CD4-positive, alpha-beta T cell (primary cell): ENCODE measurements at regions not wholly inside any gene's neighbourhood (a gene's known extent, or its start where the extent isn't known, plus 50 kb on each side); places are given as distances from the start of the nearest gene placed in this dataset.

ENCODE experiments used
- ATAC-seq: fragments of 200-7000 bp; cut with Tn5 transposase; one replicate; pipeline ENCODE4 v1.10.0; 2022; ENCODE audit warnings: mild to moderate bottlenecking; ENCODE audit not compliant: poor library complexity
- CTCF ChIA-PET: fragments of 350-600 bp; sonication (Branson Sonifier 250); formaldehyde crosslinking; loops from one replicate; lab custom pipeline; 2021; ENCODE audit warnings: antibody characterized with exemption, inconsistent platforms; lab: Charles Lee
- POLR2A ChIA-PET: fragments of 350-600 bp; sonication (Branson Sonifier 250); formaldehyde crosslinking; loops from one replicate; lab custom pipeline; 2021; ENCODE audit warnings: antibody characterized with exemption, inconsistent platforms; lab: Charles Lee
- DNase-seq, 14 experiments: peaks; one replicate each; pipeline ENCODE4 v3.0.0-alpha.2; 2013 to 2020; ENCODE audit warnings: mixed read lengths in 2 of 14
- H3K27ac ChIP-seq, 2 donors: one replicate each; pipeline versions ENCODE4 v1.5.1 to v1.7.0; 2013; ENCODE audit warnings: low read length in 2 of 2, low read depth in 1 of 2, mild to moderate bottlenecking in 1 of 2
- H3K27me3 ChIP-seq, 2 experiments: 1 replicate in 1 of 2; 2 replicates in 1 of 2; pipeline versions ENCODE4 v1.6.1 to v1.7.0; 2013; ENCODE audit warnings: low read length in 2 of 2, control low read depth in 1 of 2, mild to moderate bottlenecking in 1 of 2, moderate library complexity in 1 of 2; ENCODE audit not compliant: insufficient read depth in 2 of 2, control insufficient read depth in 1 of 2
- H3K36me3 ChIP-seq: one replicate; pipeline ENCODE4 v1.6.1; 2013; ENCODE audit warnings: low read length, control low read depth; ENCODE audit not compliant: insufficient read depth
- H3K4me1 ChIP-seq: one replicate; pipeline ENCODE4 v1.6.1; 2013; ENCODE audit warnings: low read length, control low read depth; ENCODE audit not compliant: insufficient read depth
- H3K4me3 ChIP-seq: one replicate; pipeline ENCODE4 v1.5.1; 2013; ENCODE audit warnings: mild to moderate bottlenecking, low read length, moderate library complexity
- H3K9me3 ChIP-seq, 2 experiments: 1 replicate in 1 of 2; 2 replicates in 1 of 2; pipeline versions ENCODE4 v1.6.1 to v1.7.0; 2013; ENCODE audit warnings: low read length in 2 of 2, mild to moderate bottlenecking in 2 of 2, control low read depth in 1 of 2, moderate library complexity in 1 of 2; ENCODE audit not compliant: control insufficient read depth in 1 of 2, insufficient read depth in 1 of 2
- H3K27ac Mint-ChIP-seq: one replicate; pipeline ENCODE4 v1.8.0; 2020; ENCODE audit warnings: mixed read lengths
- H3K27me3 Mint-ChIP-seq: one replicate; pipeline ENCODE4 v1.8.0; 2021; ENCODE audit warnings: mixed read lengths
- H3K36me3 Mint-ChIP-seq: one replicate; pipeline ENCODE4 v1.8.0; 2021; ENCODE audit warnings: low read depth, mixed read lengths
- H3K4me1 Mint-ChIP-seq: one replicate; pipeline ENCODE4 v1.8.0; 2021; ENCODE audit warnings: low read depth, mixed read lengths
- H3K4me3 Mint-ChIP-seq: one replicate; pipeline ENCODE4 v1.8.0; 2020; ENCODE audit warnings: mild to moderate bottlenecking, mixed read lengths
- H3K9me3 Mint-ChIP-seq: one replicate; pipeline ENCODE4 v1.8.0; 2020; ENCODE audit warnings: mixed read lengths
- intact Hi-C, 2 experiments: fragments of 100-400 bp; cut with DNase I in 1 of 2; cut with micrococcal nuclease in 1 of 2; formaldehyde crosslinking; loops; one replicate each; pipeline versions ENCODE4 v1.15.1 to v1.9.0; 2023 to 2025; cut with DNase I, micrococcal nuclease
- TF ChIP-seq, protein P1 (sequence below): fragments of 200-600 bp; IDR thresholded peaks from one replicate; pipeline ENCODE4 v1.8.0; 2022; ENCODE audit warnings: antibody characterized with exemption, mild to moderate bottlenecking

DNA sequence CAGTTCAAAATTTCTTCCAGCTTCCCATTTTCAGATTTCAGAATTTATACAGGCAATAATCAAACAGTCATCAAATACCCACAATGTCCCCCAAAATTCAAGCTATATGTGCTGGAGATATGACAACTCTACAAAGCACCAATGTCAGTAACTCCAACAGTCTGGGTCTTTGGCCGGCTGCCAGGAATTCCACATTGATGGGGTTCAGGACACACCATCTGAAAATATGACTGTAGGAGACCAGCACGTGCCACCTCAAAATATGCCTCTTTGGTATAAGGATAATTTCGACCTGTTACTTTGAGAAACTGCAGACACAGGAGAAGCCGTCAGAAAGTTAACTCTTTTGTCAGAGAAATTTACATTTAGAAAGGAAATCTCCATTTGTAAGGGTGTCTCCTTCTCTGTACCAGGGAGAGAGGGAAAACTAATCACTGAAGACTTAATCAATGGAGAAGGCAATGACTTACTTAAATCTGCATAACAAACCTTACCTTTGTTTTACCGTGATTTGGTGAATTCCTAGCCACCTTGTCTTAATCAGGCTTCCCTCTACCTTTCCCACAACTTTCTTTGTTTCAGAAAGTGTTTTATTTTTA, 594.3 kb upstream of the CDH5 start:
- no peak overlapping the region for H3K4me3 ChIP-seq
- ChIA-PET CTCF (no interaction called here), POLR2A (no interaction called here)
- DNase-seq (no peak), ATAC-seq (no peak)
- TF ChIP-seq, protein P1, sequence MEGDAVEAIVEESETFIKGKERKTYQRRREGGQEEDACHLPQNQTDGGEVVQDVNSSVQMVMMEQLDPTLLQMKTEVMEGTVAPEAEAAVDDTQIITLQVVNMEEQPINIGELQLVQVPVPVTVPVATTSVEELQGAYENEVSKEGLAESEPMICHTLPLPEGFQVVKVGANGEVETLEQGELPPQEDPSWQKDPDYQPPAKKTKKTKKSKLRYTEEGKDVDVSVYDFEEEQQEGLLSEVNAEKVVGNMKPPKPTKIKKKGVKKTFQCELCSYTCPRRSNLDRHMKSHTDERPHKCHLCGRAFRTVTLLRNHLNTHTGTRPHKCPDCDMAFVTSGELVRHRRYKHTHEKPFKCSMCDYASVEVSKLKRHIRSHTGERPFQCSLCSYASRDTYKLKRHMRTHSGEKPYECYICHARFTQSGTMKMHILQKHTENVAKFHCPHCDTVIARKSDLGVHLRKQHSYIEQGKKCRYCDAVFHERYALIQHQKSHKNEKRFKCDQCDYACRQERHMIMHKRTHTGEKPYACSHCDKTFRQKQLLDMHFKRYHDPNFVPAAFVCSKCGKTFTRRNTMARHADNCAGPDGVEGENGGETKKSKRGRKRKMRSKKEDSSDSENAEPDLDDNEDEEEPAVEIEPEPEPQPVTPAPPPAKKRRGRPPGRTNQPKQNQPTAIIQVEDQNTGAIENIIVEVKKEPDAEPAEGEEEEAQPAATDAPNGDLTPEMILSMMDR, result no peak
- Mint-ChIP-seq H3K27me3 (no peaks in the 10 kb centered on the region), H3K4me3 (no peak overlapping the region), H3K27ac (no peak overlapping the region), H3K36me3 (no peaks in the 10 kb centered on the region), H3K9me3 (peaks cover 5% of the 10 kb centered on the region), H3K4me1 (no peaks in the 10 kb centered on the region)
- intact Hi-C loops, result no loop called here
- H3K27me3 ChIP-seq, result no peaks in the 10 kb centered on the region
- H3K36me3 ChIP-seq, result no peaks in the 10 kb centered on the region
- H3K9me3 ChIP-seq, result peaks cover 0 to 7% of the 10 kb centered on the region in 2 experiments
- H3K27ac ChIP-seq, result no peak overlapping the region
- no peaks in the 10 kb centered on the region for H3K4me1 ChIP-seq

DNA sequence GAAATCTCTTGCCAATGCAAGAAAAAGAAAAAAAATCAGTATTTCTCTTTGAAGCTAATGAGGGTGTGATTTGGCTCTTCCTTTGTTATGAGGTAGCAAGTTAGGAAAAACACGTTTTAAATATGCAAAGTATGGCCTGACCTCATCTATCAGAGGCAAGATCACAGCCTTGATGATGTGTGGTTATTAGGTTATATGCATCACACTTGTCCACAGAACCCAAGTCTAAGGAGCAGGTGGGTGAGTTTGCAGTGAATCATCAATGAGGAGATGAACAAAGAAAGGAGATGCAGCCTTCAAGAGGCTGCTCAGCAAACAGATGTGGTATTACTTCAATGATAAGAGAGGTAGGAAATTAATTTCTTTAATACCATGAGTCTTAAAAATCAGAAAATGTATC, 594.8 kb upstream of the CDH5 start:
- CTCF ChIA-PET, result no interaction called here
- no peaks in the 10 kb centered on the region for H3K36me3 Mint-ChIP-seq
- intact Hi-C loops, result no loop called here
- no peaks in the 10 kb centered on the region for H3K36me3 ChIP-seq
- H3K9me3 Mint-ChIP-seq, result peaks cover 5% of the 10 kb centered on the region
- ATAC-seq (no peak), DNase-seq (no peak)
- POLR2A ChIA-PET, result no interaction called here
- H3K4me1 ChIP-seq, result no peaks in the 10 kb centered on the region
- H3K9me3 ChIP-seq, result peaks cover 0 to 10% of the 10 kb centered on the region in 2 experiments
- TF ChIP-seq, protein P1, result no peak
- H3K27me3 Mint-ChIP-seq, result no peaks in the 10 kb centered on the region
- H3K27ac Mint-ChIP-seq, result no peak overlapping the region
- no peak overlapping the region for H3K4me3 Mint-ChIP-seq
- no peaks in the 10 kb centered on the region for H3K27me3 ChIP-seq
- no peaks in the 10 kb centered on the region for H3K4me1 Mint-ChIP-seq
- no peak overlapping the region for H3K4me3 ChIP-seq
- H3K27ac ChIP-seq, result no peak overlapping the region

DNA sequence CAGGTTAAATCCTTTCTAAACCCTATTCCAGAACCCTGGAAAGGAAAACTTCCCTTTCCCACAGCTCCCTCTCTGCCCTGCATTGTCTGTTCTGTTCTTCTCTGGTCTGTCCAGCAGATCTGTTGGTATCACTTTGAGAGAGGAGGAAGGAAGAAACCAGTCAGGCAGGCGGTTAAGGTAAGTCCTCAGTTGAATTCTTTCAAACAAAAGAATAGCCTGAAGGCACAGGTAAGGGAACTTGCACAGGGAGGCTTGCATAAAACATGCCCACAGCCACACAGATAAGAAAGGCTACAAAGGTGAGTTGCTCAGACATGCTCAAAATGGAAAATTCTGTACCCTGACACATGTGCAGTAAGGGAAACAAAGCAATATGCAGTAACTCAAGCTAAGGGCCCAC, 595.7 kb upstream of the CDH5 start:
- ATAC-seq, result no peak
- Mint-ChIP-seq H3K4me1 (no peaks in the 10 kb centered on the region), H3K4me3 (no peak overlapping the region), H3K9me3 (peaks cover 5% of the 10 kb centered on the region), H3K36me3 (no peaks in the 10 kb centered on the region), H3K27ac (no peak overlapping the region), H3K27me3 (no peaks in the 10 kb centered on the region)
- H3K4me1 ChIP-seq, result no peaks in the 10 kb centered on the region
- no peaks in the 10 kb centered on the region for H3K36me3 ChIP-seq
- H3K27me3 ChIP-seq, result no peaks in the 10 kb centered on the region
- CTCF ChIA-PET, result no interaction called here
- TF ChIP-seq, protein P1, result no peak
- no peak for DNase-seq
- intact Hi-C loops, result no loop called here
- H3K9me3 ChIP-seq, result peaks cover 0 to 16% of the 10 kb centered on the region in 2 experiments
- no peak overlapping the region for H3K4me3 ChIP-seq
- POLR2A ChIA-PET, result no interaction called here
- H3K27ac ChIP-seq, result no peak overlapping the region
